ENCODE measurements at regions not wholly inside any gene's neighbourhood (a gene's known extent, or its start where the extent isn't known, plus 50 kb on each side); places are given as distances from the start of the nearest gene placed in this dataset.

- no peak for DNase-seq (ENCODE audit: low read depth)
- TF ChIP-seq CTCF (conservative IDR thresholded peaks at IDR 0.05; ENCODE audit: low read depth, low read length), result no peak
- no peak overlapping the region for H3K4me3 ChIP-seq (ENCODE audit: low read length)
Measured at GRCh38 chr16:49003022-49003421, 278.6 kb downstream of the CBLN1 start.

DNA sequence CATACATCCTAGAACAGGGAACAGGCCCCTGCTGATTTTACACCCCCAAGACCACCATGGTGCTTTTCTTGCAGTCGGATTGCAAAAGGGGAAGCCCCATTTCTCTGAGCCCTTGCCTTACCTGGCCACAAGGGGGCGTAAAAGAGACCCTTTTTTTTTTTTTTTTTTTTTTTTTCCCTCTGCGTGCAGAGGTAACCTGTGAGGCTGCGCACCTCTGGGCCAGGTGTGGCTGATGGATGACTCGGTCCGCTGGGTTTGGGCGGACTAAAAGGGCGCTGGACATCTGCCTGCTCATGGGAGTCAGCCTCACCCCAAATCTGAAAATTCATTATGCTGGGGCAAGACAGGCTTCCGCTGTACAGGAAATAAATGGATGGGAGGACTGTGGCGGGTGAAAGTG lies 281.0 kb downstream of the CBLN1 start:
- peak; percentile 70 for TF ChIP-seq CTCF (conservative IDR thresholded peaks at IDR 0.05; ENCODE audit: low read depth, low read length)
- DNase-seq (ENCODE audit: low read depth), result no peak

GRCh38 chr16:48999508-48999907 lies 282.1 kb downstream of the CBLN1 start:
- DNase-seq (ENCODE audit: low read depth), result no peak
- no peak overlapping the region for H3K4me3 ChIP-seq (ENCODE audit: low read length)
- TF ChIP-seq CTCF (conservative IDR thresholded peaks at IDR 0.05; ENCODE audit: low read depth, low read length), result no peak

More for the DNA sequence above, 281.0 kb downstream of the CBLN1 start:
- no peak overlapping the region for H3K4me3 ChIP-seq (ENCODE audit: low read length)

GRCh38 chr16:48999044-48999443 lies 282.6 kb downstream of the CBLN1 start:
- no peak overlapping the region for H3K4me3 ChIP-seq (ENCODE audit: low read length)
- DNase-seq (ENCODE audit: low read depth), result no peak
- TF ChIP-seq CTCF (conservative IDR thresholded peaks at IDR 0.05; ENCODE audit: low read depth, low read length), result no peak

GRCh38 chr16:48997946-48998345 lies 283.7 kb downstream of the CBLN1 start:
- TF ChIP-seq CTCF (conservative IDR thresholded peaks at IDR 0.05; ENCODE audit: low read depth, low read length), result no peak
- no peak overlapping the region for H3K4me3 ChIP-seq (ENCODE audit: low read length)
- DNase-seq (ENCODE audit: low read depth), result no peak

DNA sequence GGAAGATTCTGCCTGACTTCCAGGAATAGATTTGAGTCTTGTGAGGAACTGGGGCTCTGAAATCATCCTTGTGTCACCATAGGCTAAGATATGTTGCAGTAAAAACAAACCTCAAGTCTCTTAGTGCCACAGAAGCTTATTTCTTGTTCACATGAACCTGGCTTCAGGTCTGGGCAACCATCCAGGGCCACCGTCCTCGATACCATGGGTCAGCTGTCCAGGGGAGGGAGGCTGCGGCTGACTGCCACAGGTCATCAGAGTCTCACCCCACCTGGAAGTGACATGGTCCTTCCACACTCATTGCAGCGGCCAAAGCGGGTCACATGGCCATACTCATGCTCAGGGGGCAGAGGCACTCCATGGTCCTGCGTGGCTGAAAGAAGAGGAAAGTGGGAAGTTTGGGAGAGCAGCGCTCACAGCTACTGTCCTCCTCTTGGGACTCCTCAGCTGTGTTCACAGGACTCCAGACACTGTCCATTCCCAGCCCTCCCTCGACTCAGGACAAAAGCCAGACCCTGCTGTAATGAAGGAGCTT lies 284.5 kb downstream of the CBLN1 start:
- no peak for TF ChIP-seq CTCF (conservative IDR thresholded peaks at IDR 0.05; ENCODE audit: low read depth, low read length)
- no peak for DNase-seq (ENCODE audit: low read depth)
- H3K4me3 ChIP-seq (ENCODE audit: low read length), result no peak overlapping the region

DNA sequence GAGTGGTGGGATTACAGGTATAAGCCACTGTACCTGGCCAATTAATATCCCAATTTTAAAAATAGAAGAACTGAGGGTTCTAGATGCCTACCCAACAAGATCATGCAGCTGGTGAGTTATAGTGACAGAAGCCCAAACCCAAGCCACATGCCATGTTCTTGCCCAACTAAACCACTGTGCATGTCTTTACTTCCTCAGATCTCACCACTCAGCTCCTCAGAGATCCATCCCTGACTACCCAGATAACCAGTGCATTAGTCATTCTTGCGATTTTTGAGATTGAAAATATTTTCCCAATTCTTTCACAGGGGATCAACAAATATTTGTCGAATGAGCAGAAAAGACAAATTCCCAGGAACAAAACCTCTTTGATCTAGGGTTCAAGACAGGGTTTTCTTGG lies 303.1 kb downstream of the CBLN1 start:
- TF ChIP-seq CTCF (conservative IDR thresholded peaks at IDR 0.05; ENCODE audit: low read depth, low read length), result no peak
- DNase-seq (ENCODE audit: low read depth), result no peak
- H3K4me3 ChIP-seq (ENCODE audit: low read length), result no peak overlapping the region

Measured in retinal pigment epithelial cell (primary cell).